Epithelial cell of esophagus (primary cell): ENCODE measurements at regions not wholly inside any gene's neighbourhood (a gene's known extent, or its start where the extent isn't known, plus 50 kb on each side); places are given as distances from the start of the nearest gene placed in this dataset.

Experiments used
- DNase-seq: peaks from one replicate; pipeline ENCODE4 v3.0.0; 2010; ENCODE audit warnings: low read depth
- H3K4me3 ChIP-seq: 2 replicates; pipeline ENCODE4 v1.5.1; 2011; ENCODE audit warnings: mild to moderate bottlenecking, low read length, control low read depth
- TF ChIP-seq, protein P1 (sequence below): IDR thresholded peaks from 2 replicates; pipeline ENCODE4 v1.5.1; 2011; ENCODE audit warnings: low read depth, mild to moderate bottlenecking, low read length, control low read depth, inconsistent platforms; ENCODE audit not compliant: insufficient read depth; ENCODE audit errors: missing control alignments

DNA sequence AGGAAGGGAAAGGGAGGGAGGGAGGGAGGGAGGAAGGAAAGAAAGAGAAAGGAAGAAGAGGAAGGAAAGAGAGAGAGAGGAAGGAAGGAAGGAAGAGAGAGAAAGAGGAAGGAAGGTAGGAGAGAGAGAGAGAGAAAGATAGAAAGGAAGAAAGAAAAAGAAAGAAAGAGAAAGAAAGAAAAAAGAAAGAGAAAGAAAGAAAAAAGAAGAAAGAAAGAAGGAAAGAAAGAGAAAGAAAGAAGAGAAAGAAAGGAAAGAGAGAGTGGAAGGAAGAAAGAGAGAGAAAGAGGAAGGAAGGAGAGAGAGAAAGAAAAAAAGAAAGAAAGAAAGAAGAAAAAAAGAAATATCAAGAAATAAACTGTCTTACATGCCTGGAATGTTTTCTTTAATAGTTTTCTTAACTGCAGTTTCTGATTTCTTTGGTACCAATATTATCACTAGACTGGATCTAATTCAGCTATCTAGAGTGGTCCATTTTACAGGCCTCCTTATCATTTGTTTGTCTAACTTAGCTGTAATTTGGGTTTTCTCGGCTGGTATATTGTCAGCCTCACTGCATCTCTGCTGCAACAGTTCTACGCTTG, 59.6 kb upstream of the MBOAT2 start:
- no peak overlapping the region for H3K4me3 ChIP-seq
- TF ChIP-seq, protein P1, sequence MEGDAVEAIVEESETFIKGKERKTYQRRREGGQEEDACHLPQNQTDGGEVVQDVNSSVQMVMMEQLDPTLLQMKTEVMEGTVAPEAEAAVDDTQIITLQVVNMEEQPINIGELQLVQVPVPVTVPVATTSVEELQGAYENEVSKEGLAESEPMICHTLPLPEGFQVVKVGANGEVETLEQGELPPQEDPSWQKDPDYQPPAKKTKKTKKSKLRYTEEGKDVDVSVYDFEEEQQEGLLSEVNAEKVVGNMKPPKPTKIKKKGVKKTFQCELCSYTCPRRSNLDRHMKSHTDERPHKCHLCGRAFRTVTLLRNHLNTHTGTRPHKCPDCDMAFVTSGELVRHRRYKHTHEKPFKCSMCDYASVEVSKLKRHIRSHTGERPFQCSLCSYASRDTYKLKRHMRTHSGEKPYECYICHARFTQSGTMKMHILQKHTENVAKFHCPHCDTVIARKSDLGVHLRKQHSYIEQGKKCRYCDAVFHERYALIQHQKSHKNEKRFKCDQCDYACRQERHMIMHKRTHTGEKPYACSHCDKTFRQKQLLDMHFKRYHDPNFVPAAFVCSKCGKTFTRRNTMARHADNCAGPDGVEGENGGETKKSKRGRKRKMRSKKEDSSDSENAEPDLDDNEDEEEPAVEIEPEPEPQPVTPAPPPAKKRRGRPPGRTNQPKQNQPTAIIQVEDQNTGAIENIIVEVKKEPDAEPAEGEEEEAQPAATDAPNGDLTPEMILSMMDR: no peak
- DNase-seq: no peak

DNA sequence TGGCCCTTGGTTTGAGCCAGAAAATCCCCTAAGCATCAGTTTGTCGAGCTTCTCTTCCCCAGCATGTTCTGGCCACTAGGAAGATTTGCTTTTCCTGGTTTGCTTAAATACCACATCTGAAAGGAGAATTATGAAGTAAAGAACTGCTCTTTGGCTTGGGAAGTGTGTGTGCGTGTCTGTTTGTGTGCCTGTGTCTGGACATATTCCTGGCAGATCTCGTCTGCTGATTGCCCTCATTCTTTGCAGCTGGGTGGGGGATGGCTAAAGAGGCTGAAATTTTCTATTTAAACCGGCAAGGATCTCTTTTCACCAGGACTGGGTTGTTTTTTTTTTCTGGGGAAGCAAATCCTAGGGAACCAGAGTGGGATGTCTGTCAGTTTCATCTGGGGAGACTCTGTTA, 57.3 kb upstream of the MBOAT2 start:
- TF ChIP-seq, protein P1: no peak
- no peak for DNase-seq
- no peak overlapping the region for H3K4me3 ChIP-seq

DNA sequence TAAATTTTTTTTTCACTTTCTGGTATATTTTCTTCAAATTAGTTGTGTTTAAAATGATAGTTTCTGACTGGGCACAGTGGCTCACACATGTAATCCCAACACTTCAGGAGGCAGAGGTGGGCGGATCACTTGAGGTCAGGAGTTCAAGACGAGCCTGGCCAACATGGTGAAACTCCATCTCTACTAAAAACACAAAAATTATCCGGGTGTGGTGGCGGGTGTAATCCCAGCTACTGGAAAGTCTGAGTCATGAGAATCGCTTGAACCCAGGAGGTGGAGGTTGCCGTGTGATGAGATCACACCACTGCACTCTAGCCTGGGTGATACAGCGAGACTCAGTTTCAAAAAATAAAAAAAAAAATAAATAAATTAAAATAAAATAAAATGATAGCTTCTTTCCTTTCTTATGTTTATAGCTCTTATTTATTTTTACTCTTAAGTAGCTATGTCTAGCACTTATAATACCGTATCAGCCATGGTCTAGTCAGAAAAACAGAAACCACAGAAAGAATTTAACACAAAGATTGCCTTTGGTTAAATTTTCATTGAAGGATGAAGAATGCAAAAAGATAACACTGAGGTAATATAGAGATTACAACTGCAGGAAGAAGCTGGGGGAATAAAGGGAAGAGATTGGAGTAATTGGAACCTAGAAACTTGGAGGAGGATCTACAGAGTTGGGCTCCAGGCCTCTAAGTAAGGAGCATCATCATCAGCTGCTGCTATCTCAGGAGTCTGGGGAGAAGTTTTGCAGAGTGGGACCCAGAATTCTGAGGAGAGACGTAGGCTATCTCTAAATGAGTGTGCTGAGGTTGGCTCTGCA, 54.7 kb upstream of the MBOAT2 start:
- DNase-seq: peak; percentile 74
- TF ChIP-seq, protein P1: no peak
- H3K4me3 ChIP-seq: no peak overlapping the region

DNA sequence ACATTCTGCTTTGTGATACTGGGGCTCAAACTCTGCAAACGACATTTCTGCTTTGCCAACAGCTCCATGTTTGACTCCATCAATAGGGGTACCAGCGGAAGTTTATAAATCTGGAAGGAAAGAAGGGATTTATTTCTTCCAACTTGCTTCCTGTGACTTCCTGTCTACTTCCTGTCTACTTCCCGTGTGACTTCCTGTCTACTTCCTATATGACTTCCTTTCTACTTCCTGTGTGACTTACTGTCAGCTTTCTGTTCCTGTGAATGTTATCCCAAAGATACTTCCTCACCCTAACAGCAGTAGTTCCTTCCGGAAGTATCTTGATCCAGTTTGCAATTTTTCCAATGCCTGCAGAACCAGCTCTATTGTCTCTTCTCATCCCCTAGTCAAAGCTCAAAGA, 52.0 kb upstream of the MBOAT2 start:
- H3K4me3 ChIP-seq: no peak overlapping the region
- TF ChIP-seq, protein P1: no peak
- DNase-seq: no peak

DNA sequence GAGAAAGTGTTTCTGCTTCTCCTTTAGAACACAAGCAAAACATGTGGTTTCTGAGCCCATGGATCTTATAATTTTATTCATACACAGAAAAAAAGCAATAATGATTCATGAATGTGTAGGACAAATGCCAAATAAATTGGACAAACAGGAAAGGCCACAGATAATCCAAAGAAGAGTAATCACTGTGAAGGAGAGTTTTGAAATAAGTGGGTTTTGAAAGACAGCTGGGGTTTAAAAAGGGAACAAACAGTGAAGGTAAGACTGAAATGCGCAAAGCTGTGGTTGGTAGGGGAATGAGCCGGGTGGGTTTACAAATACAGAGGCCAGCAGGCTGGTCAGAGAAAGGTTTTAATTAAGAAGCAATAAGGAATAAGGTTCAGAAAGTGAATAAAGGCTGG, 50.0 kb upstream of the MBOAT2 start:
- TF ChIP-seq, protein P1: no peak
- no peak for DNase-seq
- H3K4me3 ChIP-seq: no peak overlapping the region
